IMR-90 (cell line): ENCODE measurements at regions not wholly inside any gene's neighbourhood (a gene's known extent, or its start where the extent isn't known, plus 50 kb on each side); places are given as distances from the start of the nearest gene placed in this dataset.

Experiments
- ATAC-seq: fragments of 200-7000 bp; cut with Tn5 transposase; 2 replicates; pipeline ENCODE4 v1.9.1; 2020; ENCODE audit warnings: low read depth, mild to moderate bottlenecking, moderate library complexity
- BruUV-seq: library from RNA; stranded (reverse); fragments of 400-500 nt; replicated peaks from 2 replicates; lab custom pipeline; 2021; lab: Mats Ljungman, UMichigan
- CTCF ChIA-PET: fragments of 300-600 bp; formaldehyde crosslinking; extraction: SDS; loops from one replicate; lab custom pipeline; 2021; ENCODE audit warnings: antibody characterized with exemption; lab: Yijun Ruan, JAX
- POLR2A ChIA-PET: fragments of 300-600 bp; sonication (Branson Sonifier 250); formaldehyde crosslinking; loops from one replicate; lab custom pipeline; 2022; ENCODE audit warnings: antibody characterized with exemption; ENCODE audit not compliant: unreplicated experiment; lab: Charles Lee
- DNase-seq: peaks from one replicate; pipeline ENCODE4 v3.0.0; 2013
- H2AFZ ChIP-seq: replicated peaks from 2 replicates; pipeline ENCODE3; 2013; ENCODE audit warnings: low read length, mild to moderate bottlenecking; ENCODE audit not compliant: poor library complexity
- H2AK5ac ChIP-seq: 2 replicates; pipeline ENCODE4 v1.6.1; 2013; ENCODE audit warnings: low read depth, low read length, inconsistent platforms
- H2AK9ac ChIP-seq: replicated peaks from 2 replicates; pipeline ENCODE3; 2013; ENCODE audit warnings: mild to moderate bottlenecking, low read depth, low read length, moderate library complexity; ENCODE audit not compliant: poor library complexity
- H2BK120ac ChIP-seq: 2 replicates; pipeline ENCODE4 v1.6.1; 2013; ENCODE audit warnings: low read depth, low read length, inconsistent platforms
- H2BK15ac ChIP-seq: 3 replicates; pipeline ENCODE4 v1.6.1; 2013; ENCODE audit warnings: low read depth, low read length, inconsistent platforms
- H2BK20ac ChIP-seq: 2 replicates; pipeline ENCODE4 v1.6.1; 2013; ENCODE audit warnings: low read depth, mild to moderate bottlenecking, inconsistent platforms, low read length, moderate library complexity
- H2BK5ac ChIP-seq: 2 replicates; pipeline ENCODE4 v1.6.1; 2013; ENCODE audit warnings: mild to moderate bottlenecking, low read depth, low read length, inconsistent platforms; ENCODE audit not compliant: poor library complexity, severe bottlenecking
- H3K14ac ChIP-seq: replicated peaks from 2 replicates; pipeline ENCODE4 v1.6.1; 2013; ENCODE audit warnings: low read depth, low read length, inconsistent platforms
- H3K18ac ChIP-seq: 2 replicates; pipeline ENCODE4 v1.6.1; 2013; ENCODE audit warnings: low read depth, low read length, control low read depth
- H3K23ac ChIP-seq: 2 replicates; pipeline ENCODE4 v1.6.1; 2013; ENCODE audit warnings: low read depth, low read length, inconsistent platforms
- H3K27ac ChIP-seq: 2 replicates; pipeline ENCODE4 v1.5.1; 2013; ENCODE audit warnings: mild to moderate bottlenecking, control low read depth, low read length; ENCODE audit not compliant: insufficient read depth
- H3K27me3 ChIP-seq: 2 replicates; pipeline ENCODE4 v1.6.1; 2013; ENCODE audit warnings: low read length; ENCODE audit not compliant: control insufficient read depth, insufficient read depth
- H3K36me3 ChIP-seq: 2 replicates; pipeline ENCODE4 v1.6.1; 2013; ENCODE audit warnings: low read length, mixed read lengths; ENCODE audit not compliant: control insufficient read depth, insufficient read depth
- H3K4ac ChIP-seq: 2 replicates; pipeline ENCODE4 v1.6.1; 2013; ENCODE audit warnings: low read depth, low read length, inconsistent platforms
- H3K4me1 ChIP-seq: 2 replicates; pipeline ENCODE4 v1.6.1; 2013; ENCODE audit warnings: low read length, mixed read lengths; ENCODE audit not compliant: control insufficient read depth, insufficient read depth
- H3K4me2 ChIP-seq: 2 replicates; pipeline ENCODE4 v1.6.1; 2013; ENCODE audit warnings: low read depth, mild to moderate bottlenecking, control low read depth, low read length, moderate library complexity
- H3K4me3 ChIP-seq: 2 replicates; pipeline ENCODE4 v1.5.1; 2013; ENCODE audit warnings: low read depth, mild to moderate bottlenecking, control low read depth, low read length, moderate library complexity; ENCODE audit not compliant: insufficient read depth
- H3K56ac ChIP-seq: 2 replicates; pipeline ENCODE4 v1.6.1; 2013; ENCODE audit warnings: low read length, inconsistent platforms; ENCODE audit not compliant: insufficient read depth; ENCODE audit errors: extremely low read depth
- H3K79me1 ChIP-seq, 2 experiments: 2 replicates each; pipeline ENCODE4 v1.6.1; 2013; ENCODE audit warnings: low read length in 2 of 2, inconsistent platforms in 1 of 2, low read depth in 1 of 2
- H3K9ac ChIP-seq: 2 replicates; pipeline ENCODE4 v1.6.1; 2013; ENCODE audit warnings: low read depth, low read length, control low read depth
- H3K9me1 ChIP-seq: 2 replicates; pipeline ENCODE4 v1.6.1; 2013; ENCODE audit warnings: low read length, inconsistent platforms; ENCODE audit not compliant: insufficient read depth
- H3K9me3 ChIP-seq: 2 replicates; pipeline ENCODE4 v1.6.1; 2013; ENCODE audit warnings: low read length; ENCODE audit not compliant: control insufficient read depth, insufficient read depth
- H4K20me1 ChIP-seq: 2 replicates; pipeline ENCODE4 v1.6.1; 2013; ENCODE audit warnings: low read length, inconsistent platforms; ENCODE audit not compliant: insufficient read depth
- H4K5ac ChIP-seq: 2 replicates; pipeline ENCODE4 v1.6.1; 2013; ENCODE audit warnings: mild to moderate bottlenecking, low read depth, low read length, control low read depth
- H4K8ac ChIP-seq, 2 experiments: 2 replicates each; pipeline ENCODE4 v1.6.1; 2013; ENCODE audit warnings: low read depth in 2 of 2, low read length in 2 of 2, control low read depth in 1 of 2, inconsistent platforms in 1 of 2
- H4K91ac ChIP-seq: 2 replicates; pipeline ENCODE4 v1.6.1; 2013; ENCODE audit warnings: low read depth, low read length, inconsistent platforms; ENCODE audit not compliant: insufficient read depth
- BHLHE40 ChIP-seq: fragments of 150-350 bp; IDR thresholded peaks from 2 replicates; pipeline ENCODE4 v1.6.1; 2016; ENCODE audit warnings: mild to moderate bottlenecking, low read depth, low read length
- CEBPB ChIP-seq: IDR thresholded peaks from 2 replicates; pipeline ENCODE4 v1.6.1; 2012; ENCODE audit warnings: low read depth, low read length, improper control_type of control experiment
- CHD1 ChIP-seq: IDR thresholded peaks from 2 replicates; pipeline ENCODE4 v1.6.1; 2012; ENCODE audit warnings: low read depth, low read length, improper control_type of control experiment
- CTCF ChIP-seq: conservative IDR thresholded peaks from 2 replicates; pipeline ENCODE4 v1.5.1; 2012; ENCODE audit warnings: mild to moderate bottlenecking, low read depth, low read length, improper control_type of control experiment
- ELK1 ChIP-seq: fragments of 150-350 bp; IDR thresholded peaks from 2 replicates; pipeline ENCODE4 v1.6.1; 2016; ENCODE audit warnings: low read depth, mild to moderate bottlenecking, low read length, moderate library complexity, borderline replicate concordance
- MAFK ChIP-seq: IDR thresholded peaks from 2 replicates; pipeline ENCODE4 v1.6.1; 2012; ENCODE audit warnings: low read depth, low read length, improper control_type of control experiment
- MAZ ChIP-seq: IDR thresholded peaks from 2 replicates; pipeline ENCODE4 v1.6.1; 2012; ENCODE audit warnings: low read depth, mild to moderate bottlenecking, low read length, improper control_type of control experiment, moderate library complexity, borderline replicate concordance
- MXI1 ChIP-seq: IDR thresholded peaks from 2 replicates; pipeline ENCODE4 v1.6.1; 2012; ENCODE audit warnings: low read depth, mild to moderate bottlenecking, low read length, moderate library complexity, borderline replicate concordance
- RAD21 ChIP-seq: IDR thresholded peaks from 2 replicates; pipeline ENCODE4 v1.6.1; 2012; ENCODE audit warnings: low read length, improper control_type of control experiment
- RCOR1 ChIP-seq: IDR thresholded peaks from 2 replicates; pipeline ENCODE4 v1.6.1; 2012; ENCODE audit warnings: mild to moderate bottlenecking, low read length, improper control_type of control experiment; ENCODE audit not compliant: insufficient replicate concordance
- RFX5 ChIP-seq: IDR thresholded peaks from 2 replicates; pipeline ENCODE4 v1.8.0; 2012; ENCODE audit warnings: low read depth, mild to moderate bottlenecking, low read length, moderate library complexity
- SMC3 ChIP-seq: fragments of 150-350 bp; IDR thresholded peaks from 2 replicates; pipeline ENCODE4 v1.6.1; 2016; ENCODE audit warnings: low read depth, mild to moderate bottlenecking, antibody characterized with exemption, low read length, moderate library complexity
- WGBS, 2 experiments: methylation state at CpG; one replicate each; pipeline versions ENCODE4 v1.1.5 to v1.1.7; 2013; ENCODE audit warnings: missing lambda C conversion rate in 2 of 2; ENCODE audit not compliant: insufficient read length in 1 of 2; ENCODE audit errors: extremely low coverage in 2 of 2; 5-methylcytosine and 5-hydroxymethylcytosine counted together
- dilution Hi-C: fragments of 300-500 bp; cut with HindIII; formaldehyde crosslinking; loops from one replicate; pipeline ENCODE4 v1.14.3; 2018; ENCODE audit warnings: low sequenced_read_pairs; ENCODE audit not compliant: unreplicated experiment
- in situ Hi-C: fragments of 300-500 bp; cut with MboI; formaldehyde crosslinking; loops from 3 replicates; pipeline ENCODE4 v1.14.3; 2019; ENCODE audit warnings: low sequenced_read_pairs, inconsistent platforms, mixed read lengths
- intact Hi-C: fragments of 100-400 bp; cut with micrococcal nuclease; formaldehyde crosslinking; loops from 2 replicates; pipeline ENCODE4 v1.10.0; 2022

- Histone ChIP-seq H3K27me3 (no peaks in the 10 kb centered on the region), H2BK5ac (no peak overlapping the region)
- CTCF ChIA-PET: no interaction called here
Measured at GRCh38 chr6:105786890-105787655, 299.1 kb upstream of the PRDM1 start.

More at GRCh38 chr6:105786890-105787655, 299.1 kb upstream of the PRDM1 start:
- no peak overlapping the region for H3K4me2 ChIP-seq
- no peak overlapping the region for H2AK9ac ChIP-seq
- no peak overlapping the region for H2BK15ac ChIP-seq
- no peaks in the 10 kb centered on the region for H3K36me3 ChIP-seq
- H3K9me3 ChIP-seq: no peaks in the 10 kb centered on the region
- no peaks in the 10 kb centered on the region for H3K9me1 ChIP-seq
- no TSS peak for BruUV-seq
- H3K18ac ChIP-seq: no peak overlapping the region
- WGBS, 2 experiments: 93% methylated on average over 3 of the region's 10 CpGs; no CpG with 5 or more reads in 1 of the 2 experiments
- no peak overlapping the region for H3K4ac ChIP-seq
- no peaks in the 10 kb centered on the region for H3K79me1 ChIP-seq
- in situ Hi-C loops: no loop called here
- POLR2A ChIA-PET: no interaction called here
- dilution Hi-C loops: no loop called here
- intact Hi-C loops: no loop called here
- no peak overlapping the region for H3K23ac ChIP-seq
- H3K9ac ChIP-seq: no peak overlapping the region
- H2AK5ac ChIP-seq: no peak overlapping the region
- H3K27ac ChIP-seq: no peak overlapping the region
- no peak for TF ChIP-seq MAFK
- no peak for TF ChIP-seq RAD21
- no peak for TF ChIP-seq MXI1
- TF ChIP-seq RFX5: no peak
- TF ChIP-seq MAZ: no peak
- TF ChIP-seq CTCF: no peak
- no peak for TF ChIP-seq BHLHE40
- TF ChIP-seq CEBPB: no peak
- no peak for TF ChIP-seq RCOR1
- TF ChIP-seq SMC3: no peak
- TF ChIP-seq ELK1: no peak
- TF ChIP-seq CHD1: no peak
- no peak overlapping the region for H3K14ac ChIP-seq
- no peak overlapping the region for H3K56ac ChIP-seq
- H4K5ac ChIP-seq: no peak overlapping the region
- no peak overlapping the region for H4K8ac ChIP-seq
- H3K4me1 ChIP-seq: no peaks in the 10 kb centered on the region
- H4K91ac ChIP-seq: no peak overlapping the region
- H4K20me1 ChIP-seq: no peaks in the 10 kb centered on the region
- H2BK20ac ChIP-seq: no peak overlapping the region
- no peak for ATAC-seq
- DNase-seq: no peak
- H2AFZ ChIP-seq: no peak overlapping the region
- H2BK120ac ChIP-seq: no peak overlapping the region
- no peak overlapping the region for H3K4me3 ChIP-seq
